NCI-H2227 (cell line): ENCODE measurements at regions not wholly inside any gene's neighbourhood (a gene's known extent, or its start where the extent isn't known, plus 50 kb on each side); places are given as distances from the start of the nearest gene placed in this dataset.
"Not testable (repeated sequence)": the region's sequence is repeated elsewhere in the genome, so short reads cannot be mapped to it uniquely, and the experiment has no call there.

Experiments
- DNase-seq: peaks from one replicate; lab custom pipeline; 2025; ENCODE audit not compliant: unreplicated experiment; lab: John Stamatoyannopoulos, UW

DNA sequence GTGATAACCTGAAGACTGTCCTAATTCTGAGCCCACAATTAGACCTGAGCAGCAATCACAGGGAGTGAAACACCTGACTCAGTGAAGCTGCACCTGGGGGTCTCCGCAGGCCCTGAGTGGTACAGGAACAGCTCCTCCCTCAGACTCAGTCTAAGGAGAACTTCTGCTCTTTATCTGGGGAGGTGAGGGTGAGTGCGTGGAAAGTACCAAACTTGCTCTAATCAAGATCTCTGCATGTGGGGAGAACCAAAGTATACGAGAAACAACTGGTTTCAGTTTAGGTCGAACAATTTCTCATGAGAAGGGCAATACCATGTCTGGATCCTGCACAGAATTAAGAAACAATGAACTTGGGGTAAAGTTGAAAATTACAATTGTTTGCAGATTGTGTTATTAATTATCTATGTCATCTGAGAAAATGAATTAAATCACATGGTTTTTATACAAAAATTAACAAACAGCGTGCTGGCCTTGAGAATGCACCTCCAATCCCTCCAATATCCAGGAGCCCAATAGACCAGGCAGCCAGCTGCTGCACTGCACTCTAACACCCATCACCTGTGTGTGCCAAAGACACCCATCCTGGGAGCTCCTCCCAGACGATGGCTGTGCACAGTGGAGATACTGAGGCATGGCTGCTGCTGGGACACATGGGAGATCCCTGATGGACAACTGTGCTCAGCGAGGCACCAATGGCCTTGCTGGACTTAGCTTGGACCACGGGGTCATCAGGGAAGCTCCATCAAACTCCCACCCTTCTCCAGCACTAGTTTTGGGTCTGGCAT is 828.8 kb downstream of the TMEM121 start:
- DNase-seq, result not testable (repeated sequence)

DNA sequence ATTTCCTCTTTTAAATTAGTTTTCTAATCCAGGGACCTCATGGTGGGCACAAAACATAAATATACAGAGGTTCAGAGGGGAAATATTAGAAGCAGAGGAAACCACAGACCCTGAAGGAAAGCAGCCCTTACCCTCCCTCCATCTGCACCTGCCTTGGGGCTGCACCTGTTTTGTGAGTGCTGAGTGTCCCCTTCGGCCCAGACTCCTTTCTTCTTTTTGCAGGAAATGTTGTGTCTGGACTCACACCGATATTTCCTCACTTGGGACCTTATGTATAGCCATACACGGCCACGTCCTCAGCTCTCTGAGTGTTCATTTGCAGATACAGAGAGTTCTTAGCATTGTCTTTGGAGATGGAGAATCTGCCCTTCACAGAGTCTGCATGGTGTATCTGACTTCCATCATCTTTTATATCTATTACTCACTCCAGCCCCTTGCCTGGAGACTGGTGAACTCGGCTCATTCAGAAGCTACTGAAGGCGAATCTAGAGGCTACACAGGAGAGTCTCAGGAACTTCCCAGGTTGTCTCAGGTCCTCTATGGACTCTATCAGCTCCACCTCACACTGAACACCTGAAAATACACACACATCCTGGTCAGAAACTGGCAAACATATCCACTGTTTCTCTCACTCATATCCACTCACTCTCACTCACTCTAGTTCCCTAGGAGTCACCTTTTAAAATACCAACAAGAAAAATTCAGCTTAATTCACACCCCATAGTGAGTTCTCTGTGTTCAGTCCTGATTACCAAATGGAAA is 829.7 kb downstream of the TMEM121 start:
- not testable (repeated sequence) for DNase-seq

DNA sequence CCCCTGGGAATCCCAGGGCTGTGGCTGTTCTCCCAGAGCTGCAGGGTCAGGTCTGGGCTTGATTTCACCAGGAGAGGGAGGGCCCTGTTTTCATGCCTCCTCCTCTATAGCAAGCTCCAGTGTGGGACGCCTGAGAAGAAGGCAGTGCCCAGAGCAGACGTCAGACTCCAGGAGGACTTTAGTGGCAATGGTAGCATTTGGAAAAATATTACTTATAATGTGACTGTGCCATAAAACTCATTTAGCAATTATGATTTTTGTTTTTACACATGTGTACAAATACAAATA is 830.2 kb downstream of the TMEM121 start:
- not testable (repeated sequence) for DNase-seq

DNA sequence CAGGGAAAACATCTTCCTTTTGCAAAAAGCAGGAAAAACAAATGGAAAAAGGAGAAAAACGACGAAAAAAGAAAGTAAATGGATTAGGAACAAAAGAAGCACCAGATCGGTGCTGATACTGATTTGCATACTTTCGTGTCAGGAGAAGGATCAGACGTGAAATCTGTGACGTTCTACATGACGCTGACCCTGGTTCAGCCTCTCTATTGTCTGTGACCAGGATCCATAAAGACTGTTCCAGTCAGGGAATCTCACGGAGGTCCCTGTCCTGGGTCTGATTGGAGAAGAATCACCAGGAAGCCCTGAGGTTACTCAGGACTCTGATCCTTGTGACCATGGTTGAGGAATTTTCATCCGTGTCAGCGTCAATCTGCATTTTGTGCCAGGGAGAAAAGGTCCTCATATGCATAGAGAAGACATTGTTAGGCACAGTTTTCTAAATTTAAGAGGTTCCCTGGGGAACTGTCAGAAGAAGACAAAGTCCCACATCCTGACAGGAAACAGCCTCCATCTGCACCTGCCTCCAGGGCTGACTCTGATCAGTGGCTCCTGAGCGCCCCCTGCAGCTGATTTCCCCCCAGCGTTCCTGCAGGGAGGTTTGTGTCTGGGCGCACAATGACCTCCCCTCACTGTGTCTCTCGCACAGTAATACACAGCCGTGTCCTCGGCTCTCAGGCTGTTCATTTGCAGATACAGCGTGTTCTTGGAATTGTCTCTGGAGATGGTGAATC is 832.9 kb downstream of the TMEM121 start:
- DNase-seq, result not testable (repeated sequence)

DNA sequence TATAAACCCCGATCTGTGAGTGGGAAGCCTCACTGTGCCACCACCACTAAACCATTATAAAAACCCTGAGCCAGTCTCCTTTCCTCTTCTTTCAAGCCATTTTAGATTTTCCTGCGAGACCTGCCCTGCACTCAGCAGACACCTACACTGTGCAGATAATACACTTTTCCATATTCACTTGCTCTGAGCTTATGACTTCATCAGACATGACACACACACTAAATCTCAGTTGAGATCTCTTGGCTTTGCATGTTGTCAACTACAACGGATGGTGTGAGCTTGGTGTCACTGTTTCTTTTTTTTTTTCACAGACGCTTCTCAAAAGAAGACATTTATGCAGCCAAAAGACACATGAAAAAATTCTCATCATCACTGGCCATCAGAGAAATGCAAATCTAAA is 839.0 kb downstream of the TMEM121 start:
- not testable (repeated sequence) for DNase-seq

DNA sequence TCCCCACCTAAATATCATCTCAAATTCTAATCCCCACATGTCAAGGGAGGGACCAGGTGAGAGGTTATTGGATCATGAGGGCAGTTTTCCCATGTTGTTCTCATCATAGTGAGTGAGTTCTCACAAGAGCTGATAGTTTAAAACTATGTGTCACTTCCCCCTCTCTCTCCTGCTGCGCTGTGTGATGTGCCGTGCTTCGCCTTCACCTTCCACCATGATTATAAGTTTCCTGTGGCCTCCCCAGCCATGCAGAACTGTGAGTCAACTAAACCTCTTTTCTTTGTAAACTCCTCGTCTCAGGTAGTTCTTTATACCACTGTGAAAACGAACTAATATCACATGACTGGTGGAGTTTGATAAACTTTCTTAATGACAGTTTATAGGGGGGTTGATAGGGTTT is 839.5 kb downstream of the TMEM121 start:
- DNase-seq, result not testable (repeated sequence)

DNA sequence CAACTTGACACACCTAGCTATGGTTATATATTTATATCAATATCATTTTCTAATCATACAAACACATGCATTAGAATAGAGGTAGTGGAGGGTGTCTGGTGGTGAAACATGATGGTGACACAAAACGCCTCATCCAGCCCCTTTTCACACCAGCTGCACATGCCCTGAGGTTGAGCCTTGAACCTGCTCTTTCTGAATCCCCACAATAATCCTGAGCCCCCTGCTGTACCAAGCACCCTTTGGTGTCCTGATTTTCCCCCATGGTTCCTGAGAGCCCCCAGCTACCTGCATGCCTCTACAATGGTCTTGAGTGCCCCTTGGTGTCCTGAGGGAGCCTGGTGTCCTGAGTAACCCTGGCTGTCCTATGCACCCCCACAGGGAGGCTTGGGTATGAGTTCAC is 840.6 kb downstream of the TMEM121 start:
- DNase-seq, result not testable (repeated sequence)

DNA sequence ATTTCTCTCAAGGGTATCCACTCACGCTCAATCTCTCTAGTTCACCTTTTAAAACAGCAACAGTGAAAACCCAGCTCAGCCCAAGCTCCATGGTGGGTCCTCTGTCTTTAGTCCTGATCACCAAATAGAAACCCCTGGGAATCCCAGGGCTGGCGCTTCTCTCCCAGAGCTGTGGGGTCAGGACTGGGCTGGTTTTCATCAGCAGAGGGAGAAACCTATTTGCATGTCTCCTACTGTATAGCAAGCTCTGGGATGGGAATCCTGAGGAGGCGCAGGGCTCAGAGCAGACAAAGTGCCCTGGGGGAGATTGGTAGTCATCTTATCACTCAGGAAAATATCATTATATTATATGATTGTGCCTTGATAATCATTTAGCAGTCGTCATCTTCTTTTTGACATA is 843.1 kb downstream of the TMEM121 start:
- not testable (repeated sequence) for DNase-seq

DNA sequence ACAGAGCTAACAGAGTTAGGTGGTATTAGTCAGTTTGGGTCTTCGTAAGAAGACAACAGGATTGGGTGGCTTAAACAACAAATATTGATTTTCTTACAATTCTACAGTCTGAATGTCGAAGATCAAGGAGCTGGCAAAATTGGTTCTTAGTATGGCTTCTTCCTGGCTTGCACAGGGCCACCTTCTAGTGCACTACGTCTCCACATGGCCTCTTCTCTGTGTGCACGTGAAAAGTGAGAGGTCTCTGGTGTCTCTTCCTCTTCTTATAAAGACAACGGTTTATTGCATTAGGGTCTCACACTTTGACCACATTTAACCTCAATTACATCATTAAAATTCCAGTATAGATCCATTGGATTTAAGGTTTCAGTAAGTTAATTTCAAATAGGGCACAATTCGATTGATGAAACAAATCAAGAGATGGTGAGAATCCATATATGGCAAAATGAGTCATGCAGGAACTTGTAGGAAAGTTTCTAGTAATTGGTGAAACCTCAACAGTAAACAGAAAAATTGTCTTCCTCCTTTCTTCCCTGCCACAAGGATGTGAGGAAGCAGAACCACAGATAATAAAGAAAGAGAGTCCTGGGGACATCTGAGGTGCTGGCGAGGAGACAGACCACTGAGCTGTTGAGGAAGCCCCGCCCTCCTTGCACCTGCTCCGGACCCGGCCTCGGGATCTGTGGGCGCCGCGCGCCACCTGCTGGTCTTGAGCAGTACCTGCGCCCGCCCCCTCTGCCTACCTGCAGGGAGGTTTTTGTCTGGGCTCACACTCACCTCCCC is 846.7 kb downstream of the TMEM121 start:
- DNase-seq, result no peak

DNA sequence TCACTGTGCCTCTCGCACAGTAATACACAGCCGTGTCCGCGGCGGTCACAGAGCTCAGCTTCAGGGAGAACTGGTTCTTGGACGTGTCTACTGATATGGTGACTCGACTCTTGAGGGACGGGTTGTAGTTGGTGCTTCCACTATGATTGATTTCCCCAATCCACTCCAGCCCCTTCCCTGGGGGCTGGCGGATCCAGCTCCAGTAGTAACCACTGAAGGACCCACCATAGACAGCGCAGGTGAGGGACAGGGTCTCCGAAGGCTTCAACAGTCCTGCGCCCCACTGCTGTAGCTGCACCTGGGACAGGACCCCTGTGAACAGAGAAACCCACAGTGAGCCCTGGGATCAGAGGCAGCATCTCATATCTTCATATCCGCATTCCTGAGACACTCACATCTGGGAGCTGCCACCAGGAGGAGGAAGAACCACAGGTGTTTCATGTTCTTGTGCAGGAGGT is 847.3 kb downstream of the TMEM121 start:
- DNase-seq, result not testable (repeated sequence)

DNA sequence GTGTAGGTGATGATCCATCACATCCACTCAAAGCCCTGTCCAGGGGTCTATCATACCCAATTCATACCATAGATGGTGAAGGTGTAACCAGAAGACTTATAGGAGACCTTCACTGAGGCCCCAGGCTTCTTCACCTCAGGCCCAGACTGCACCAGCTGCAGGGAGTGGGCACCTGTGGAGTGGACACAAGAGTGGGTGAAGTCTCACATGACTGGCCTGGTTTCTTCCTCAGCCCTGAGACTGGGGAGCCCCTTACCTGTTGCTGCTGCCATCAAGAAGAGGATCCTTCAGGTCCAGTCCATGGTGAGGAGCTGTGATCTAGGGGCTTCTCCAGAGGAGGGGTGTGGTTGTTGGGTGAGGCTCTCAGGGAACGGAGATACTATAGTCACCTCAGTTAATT is 851.0 kb downstream of the TMEM121 start:
- no peak for DNase-seq

DNA sequence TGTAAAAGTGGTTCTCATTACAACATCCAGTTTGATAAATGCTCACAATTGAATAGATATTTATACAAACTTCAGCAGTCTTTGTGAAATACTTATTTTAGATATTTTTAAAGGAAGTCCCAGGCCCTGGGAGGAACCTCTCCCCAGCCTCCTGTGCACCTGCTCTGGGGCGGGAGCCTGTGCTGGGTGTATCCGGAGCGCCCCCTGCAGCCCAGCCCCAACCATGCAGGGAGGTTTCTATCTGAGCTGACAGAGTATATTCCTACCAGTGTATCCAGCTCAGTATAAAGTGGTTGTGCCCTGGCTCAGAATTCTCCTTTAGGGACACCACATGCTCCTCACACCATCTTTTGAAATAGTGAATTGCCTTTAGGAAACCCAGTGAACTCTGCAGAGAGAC is 851.8 kb downstream of the TMEM121 start:
- DNase-seq, result no peak

DNA sequence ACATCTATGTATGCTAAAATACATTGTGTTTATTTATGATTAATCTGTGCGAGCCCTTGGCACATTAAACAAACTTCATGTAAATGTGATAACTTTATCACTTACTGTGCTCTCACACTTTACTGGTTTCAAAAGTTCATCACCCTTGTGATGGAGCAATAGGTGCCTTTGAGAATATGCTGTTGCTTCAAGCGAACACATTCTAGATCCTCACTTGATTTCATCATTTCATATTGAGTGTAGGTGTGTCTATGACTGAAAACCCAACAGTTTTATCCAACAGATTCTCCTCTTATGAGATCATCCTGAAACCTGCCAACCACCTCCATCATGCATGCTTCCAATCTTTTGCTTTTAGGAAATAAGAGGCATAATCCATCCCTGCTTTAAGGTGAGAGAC is 854.4 kb downstream of the TMEM121 start:
- DNase-seq, result no peak

DNA sequence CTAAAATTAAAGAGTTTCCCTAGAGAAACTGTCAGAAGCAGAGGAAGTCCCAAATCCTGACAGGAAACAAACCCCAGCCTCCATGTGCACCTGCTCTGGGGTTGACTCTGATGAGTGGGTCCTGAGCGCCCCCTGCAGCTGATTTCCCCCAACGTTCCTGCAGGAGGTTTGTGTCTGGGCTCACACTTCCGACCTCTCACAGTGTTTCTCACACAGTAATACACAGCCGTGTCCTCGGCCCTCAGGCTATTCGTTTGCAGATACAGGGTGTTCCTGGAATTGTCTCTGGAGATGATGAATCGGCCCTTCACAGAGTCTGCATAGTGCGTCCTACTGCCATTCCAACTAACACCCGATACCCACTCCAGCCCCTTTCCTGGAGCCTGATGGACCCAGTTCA is 862.8 kb downstream of the TMEM121 start:
- not testable (repeated sequence) for DNase-seq

DNA sequence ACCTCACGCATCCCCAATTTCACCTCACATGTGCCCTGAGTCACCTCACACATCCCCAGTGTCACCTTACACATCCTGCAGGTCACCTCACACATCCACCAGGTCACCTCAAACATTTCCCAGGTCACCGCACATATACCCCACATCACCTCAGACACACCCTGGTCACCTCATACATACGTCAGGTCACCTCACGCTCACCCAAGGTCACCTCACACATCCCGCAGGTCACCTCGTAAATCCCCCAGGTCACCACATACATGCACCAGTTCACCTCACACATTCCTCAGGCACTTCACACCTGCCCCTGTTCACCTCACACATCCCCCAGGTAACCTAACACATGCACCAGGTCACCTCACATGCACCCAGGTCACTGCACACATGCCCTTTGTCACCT is 864.0 kb downstream of the TMEM121 start:
- DNase-seq, result no peak

DNA sequence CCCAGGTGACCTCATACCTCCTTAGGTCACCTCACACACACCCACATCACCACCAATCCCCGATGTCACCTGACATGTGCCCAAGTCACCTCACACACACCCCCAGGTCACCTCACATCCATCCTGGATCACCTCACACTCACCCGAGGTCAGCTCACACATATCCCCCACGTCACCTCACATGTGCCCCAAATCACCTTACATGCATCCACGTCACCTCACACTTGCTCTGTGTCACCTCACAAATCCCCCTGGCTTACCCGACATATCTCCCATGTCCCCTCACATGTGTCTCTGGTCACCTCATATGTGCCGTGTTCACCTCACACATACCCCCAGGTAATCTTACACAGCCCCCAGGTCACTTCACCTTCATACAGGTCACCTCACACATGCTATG is 864.6 kb downstream of the TMEM121 start:
- no peak for DNase-seq

DNA sequence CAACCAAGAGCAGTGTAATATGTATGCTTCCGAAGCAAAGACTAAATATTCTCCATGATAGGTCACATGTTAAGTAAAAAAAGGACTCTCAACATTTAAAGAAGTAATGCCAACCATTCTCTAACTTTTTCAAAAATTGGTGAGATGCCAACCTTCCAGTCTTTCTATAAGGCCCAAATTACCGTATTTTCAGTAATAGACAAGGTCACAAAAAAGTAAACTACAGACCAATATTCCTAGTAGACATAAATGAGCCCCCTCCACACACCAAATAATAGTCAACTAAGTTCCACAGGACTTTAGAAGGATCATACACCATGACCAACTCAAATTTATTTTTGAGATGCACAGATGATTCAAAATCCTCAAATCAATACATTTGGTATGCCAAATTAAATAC is 867.4 kb downstream of the TMEM121 start:
- DNase-seq, result no peak

DNA sequence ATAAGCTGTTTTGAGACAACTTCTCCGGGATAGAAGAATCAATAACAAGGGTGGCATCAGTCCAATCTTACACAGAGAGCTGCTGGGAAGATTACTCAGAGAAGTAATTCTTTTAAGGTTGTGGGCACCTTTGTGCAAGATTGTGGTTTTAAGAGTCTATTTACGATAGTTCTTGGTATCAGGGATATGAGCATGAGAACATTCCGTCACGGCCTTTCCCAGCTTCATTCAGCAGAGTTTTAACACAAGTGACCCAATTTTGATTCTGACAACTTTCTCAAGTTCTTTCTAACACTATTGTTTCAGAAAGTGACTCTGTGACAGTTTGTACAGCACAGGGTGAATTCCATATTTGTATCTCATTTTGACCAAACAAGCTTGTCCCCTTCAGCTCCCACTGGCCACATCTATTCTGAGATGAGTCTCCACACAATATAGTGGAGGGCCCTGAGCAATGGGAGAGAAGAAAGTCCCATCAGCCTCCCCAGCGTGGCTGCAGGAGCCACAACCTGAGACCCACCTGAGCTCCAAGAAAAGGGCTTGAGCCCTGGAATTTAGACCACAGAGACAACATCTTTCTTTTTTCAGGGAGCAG is 869.2 kb downstream of the TMEM121 start:
- DNase-seq, result no peak

DNA sequence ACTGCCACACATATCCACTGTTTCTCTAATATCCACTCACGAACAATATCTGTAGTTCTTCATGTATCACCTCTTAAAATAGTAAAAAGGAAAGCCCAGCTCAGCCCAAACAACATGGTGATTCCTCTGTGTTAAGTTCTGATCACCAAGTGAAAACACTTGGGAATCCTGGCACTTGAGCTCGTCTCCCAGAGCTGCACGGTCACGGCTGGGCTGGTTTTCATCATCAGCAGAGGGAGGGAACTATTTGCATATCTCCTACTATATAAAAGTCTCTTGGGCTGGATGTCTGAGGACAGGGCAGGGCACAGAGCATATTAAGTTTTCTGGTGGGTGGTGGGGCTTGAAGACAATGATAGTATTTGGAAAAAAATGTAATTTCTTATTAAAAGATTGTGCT is 870.6 kb downstream of the TMEM121 start:
- no peak for DNase-seq

DNA sequence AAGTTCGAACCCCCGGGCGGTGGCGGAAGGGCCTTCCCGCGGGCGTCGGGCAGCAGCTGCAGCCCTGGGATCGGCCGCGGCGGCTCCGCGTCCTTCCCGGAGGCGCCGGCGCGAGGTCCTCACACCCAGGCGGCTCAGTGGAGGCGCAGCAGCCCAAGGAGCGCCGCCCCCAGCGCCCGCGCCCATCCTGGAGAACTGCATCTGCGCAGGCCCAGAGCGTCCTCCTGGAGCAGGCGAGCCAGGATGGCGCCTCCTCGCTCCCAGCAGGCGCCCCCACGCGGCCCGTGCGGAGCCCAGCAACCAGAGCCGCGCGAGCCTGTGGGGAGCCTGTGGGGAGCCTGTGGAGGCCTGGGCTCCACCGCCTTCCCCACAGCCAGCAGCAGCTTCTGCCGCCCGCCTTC is 872.5 kb downstream of the TMEM121 start:
- peak; percentile 54 for DNase-seq

DNA sequence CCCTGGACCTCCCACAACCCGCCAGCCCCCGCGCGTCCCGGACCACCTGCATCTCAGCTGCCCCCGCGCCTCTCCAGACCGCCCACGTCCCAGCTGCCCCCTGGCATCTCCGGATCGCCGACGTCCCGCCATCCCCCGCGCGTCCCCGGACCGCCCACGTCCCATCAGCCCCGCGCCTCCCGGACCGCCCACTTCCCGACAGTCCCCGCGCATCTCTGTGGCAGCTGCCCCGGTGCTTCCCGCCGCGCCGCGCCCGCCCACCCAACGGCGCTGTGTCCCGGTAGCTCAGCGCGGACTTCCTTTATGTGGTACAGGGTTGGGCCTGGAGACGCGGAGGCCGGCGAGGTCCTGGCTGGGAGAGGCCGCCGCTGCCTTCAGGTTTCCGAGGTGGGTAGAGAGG is 874.9 kb downstream of the TMEM121 start:
- DNase-seq, result not testable (repeated sequence)
